ENCODE measurements at regions not wholly inside any gene's neighbourhood (a gene's known extent, or its start where the extent isn't known, plus 50 kb on each side); places are given as distances from the start of the nearest gene placed in this dataset.

GRCh38 chr1:10895621-10896020 is 99.2 kb upstream of the CASZ1 start:
- no peak for DNase-seq (ENCODE audit: extremely low read depth, low read depth)

DNA sequence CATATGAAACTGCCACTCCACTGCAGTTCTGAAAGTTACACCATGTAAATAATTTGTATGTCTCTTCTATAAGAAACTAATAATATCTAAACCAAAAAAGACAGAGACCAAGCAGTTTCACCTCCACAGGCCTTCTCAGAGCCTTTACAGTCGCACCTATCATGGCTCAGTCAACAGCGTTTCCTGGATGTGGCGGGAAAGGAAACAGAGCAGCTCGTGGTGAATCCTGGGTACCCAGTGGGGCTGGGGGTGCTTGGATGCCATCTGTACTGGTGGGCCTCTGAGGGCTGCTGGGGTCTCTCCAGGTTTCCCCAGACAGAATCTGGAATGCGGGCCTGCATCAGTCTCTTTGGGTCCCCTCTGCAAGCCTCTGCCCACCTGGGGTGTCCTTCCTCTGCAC is 100.2 kb upstream of the CASZ1 start:
- no peak for DNase-seq (ENCODE audit: extremely low read depth, low read depth)

DNA sequence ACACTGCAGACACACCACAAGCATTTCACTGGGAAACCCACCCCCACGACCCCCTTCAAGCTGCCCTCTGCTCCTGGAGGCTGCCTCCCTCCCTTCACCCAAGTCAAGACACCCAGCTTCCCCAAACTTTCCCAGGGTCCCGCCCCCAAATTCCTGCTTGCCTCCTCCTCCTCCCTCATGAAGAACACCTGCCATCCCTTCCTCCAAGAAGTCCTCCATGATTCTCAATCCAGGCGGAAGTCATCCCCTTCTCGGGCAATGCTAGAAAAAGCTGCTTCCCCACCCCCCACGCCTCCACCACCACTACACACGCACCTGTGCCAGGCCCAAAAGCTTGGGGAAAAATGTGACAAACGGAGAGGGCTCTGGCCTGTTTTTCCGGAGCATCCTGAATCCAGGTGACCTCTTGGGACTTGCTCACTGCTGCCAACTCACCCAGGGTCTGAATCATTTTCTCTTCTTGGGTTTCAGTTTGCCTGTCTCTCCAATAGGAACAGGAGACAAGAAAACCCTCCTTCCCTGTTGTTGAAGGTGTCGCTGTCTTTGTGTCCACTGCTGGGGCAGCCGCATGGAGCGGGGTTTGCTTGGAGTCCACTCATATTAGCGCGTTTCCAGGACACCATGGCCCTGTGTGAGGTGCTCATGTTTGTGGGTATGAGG is 101.0 kb upstream of the CASZ1 start:
- DNase-seq (ENCODE audit: extremely low read depth, low read depth): no peak

DNA sequence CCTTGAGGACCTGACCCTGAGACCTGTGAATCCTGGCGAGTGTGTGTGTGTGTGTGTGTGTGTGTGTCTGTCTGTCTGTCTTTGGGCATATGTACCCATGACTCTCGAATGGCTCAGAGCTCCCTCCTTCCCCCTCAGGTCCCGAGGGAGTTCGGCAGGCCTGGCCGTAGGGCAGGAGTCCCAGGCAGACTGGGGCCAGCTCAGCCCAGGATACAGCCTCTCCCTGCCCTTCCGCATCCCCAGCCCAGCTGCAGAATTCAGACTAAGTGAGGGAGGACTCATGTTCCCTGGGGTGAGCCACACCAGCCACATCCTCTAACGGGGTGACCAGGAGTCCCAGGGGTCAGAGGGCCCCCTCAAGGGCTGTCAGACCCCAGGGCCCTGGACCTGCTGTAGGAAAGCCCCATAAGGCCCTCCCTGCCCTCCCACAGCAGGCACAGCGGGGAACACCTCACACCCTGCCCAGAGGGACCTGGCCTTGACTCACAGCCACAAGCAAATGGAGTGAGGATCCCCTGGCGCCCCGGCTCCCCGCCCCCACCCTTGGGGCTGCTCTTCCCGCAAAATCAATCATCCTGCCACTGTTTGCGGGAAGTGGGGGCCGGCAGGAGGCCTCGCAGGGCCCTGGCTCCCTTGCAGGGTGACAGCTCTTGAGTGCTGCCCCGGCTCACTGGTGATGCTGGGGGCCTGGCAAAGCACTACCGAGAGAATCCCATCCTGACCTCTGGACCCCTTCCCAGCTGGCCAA is 101.7 kb upstream of the CASZ1 start:
- DNase-seq (ENCODE audit: extremely low read depth, low read depth): no peak

DNA sequence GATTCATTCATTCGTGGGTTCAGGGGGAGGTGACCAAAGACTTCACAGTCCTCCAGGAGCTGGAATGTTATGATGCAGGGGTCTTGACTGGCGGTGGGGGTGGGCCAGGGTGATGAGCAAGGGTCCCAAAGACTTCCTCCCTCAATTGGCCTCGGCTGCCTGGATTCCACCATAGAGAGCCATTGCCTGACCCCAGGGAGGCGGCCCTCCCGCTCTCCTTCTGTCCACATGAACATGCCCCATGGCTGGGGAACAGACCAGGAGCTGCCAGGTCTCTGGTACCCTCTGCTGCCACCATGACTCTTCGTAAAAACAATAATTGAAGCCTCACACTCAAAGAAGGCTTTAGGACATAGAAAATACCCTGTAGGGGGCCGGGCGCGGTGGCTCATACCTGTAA is 102.5 kb upstream of the CASZ1 start:
- DNase-seq (ENCODE audit: extremely low read depth, low read depth): no peak

GRCh38 chr1:10899490-10900250 is 103.2 kb upstream of the CASZ1 start:
- DNase-seq (ENCODE audit: extremely low read depth, low read depth): no peak

DNA sequence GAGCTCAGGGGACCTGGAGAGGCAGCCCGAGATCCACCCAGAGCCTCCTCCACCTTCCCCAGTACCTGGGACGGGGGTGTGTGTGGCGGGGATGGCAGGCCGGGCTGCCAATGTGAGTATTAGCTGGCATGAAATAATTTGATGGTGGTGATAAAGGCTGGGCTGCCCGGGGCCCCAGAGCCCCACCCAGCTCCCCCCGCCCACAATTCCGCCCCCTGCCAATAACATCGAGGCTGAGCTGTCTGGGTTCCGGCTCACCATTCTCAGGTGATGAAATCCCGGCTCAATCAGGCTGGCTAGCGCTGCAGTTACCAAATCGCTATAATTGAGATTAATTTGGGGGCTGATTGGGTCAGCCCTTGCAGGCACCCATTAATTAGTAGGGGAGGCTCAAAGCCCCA is 103.8 kb upstream of the CASZ1 start:
- no peak for DNase-seq (ENCODE audit: extremely low read depth, low read depth)

DNA sequence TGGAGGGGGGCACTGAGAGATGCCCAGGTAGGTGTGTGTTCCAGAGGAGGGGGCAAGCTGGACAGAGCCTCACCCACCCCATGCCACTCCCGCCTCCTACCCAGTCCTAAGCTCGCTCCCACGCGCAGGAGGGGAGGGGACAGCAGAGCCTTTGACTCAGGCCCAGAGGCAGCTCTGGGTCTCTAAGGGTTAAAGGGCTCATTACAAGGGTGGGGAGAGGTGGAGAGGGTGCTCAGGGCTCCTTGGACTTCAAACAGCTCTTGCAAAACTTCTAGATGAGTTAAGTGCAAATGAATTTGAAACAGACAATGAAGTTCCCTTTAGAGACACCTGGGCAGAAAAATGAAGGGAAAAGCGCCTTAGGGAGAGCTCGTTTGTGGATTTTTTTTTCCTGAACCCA is 104.2 kb upstream of the CASZ1 start:
- DNase-seq (ENCODE audit: extremely low read depth, low read depth): no peak

GRCh38 chr1:10901091-10901890 is 104.8 kb upstream of the CASZ1 start:
- DNase-seq (ENCODE audit: extremely low read depth, low read depth): no peak

- no peak for DNase-seq (ENCODE audit: extremely low read depth, low read depth)
Measured at GRCh38 chr1:10901891-10902805, 105.7 kb upstream of the CASZ1 start.

DNA sequence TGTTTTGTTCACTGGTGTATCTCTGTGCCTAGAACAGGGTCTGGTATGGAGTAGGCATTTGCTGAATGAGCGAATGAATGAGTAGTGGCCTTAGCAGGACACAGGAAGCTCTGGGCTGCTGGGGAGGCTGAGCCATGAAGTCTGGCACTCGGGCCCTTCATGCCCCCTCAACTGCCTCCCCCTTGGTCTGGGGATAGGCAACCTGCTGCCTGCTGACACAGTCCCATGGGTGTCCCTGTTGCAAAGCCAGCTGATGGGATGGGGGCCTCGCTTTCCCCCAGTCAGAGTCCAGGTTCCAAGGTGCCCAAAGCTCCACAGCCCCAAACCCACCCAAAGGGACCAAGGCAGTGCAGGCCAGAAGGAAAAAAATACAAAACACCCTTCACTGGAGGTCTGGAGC is 107.0 kb upstream of the CASZ1 start:
- DNase-seq (ENCODE audit: extremely low read depth, low read depth): no peak

- no peak for DNase-seq (ENCODE audit: extremely low read depth, low read depth)
Measured at GRCh38 chr1:10903821-10904220, 107.4 kb upstream of the CASZ1 start.

DNA sequence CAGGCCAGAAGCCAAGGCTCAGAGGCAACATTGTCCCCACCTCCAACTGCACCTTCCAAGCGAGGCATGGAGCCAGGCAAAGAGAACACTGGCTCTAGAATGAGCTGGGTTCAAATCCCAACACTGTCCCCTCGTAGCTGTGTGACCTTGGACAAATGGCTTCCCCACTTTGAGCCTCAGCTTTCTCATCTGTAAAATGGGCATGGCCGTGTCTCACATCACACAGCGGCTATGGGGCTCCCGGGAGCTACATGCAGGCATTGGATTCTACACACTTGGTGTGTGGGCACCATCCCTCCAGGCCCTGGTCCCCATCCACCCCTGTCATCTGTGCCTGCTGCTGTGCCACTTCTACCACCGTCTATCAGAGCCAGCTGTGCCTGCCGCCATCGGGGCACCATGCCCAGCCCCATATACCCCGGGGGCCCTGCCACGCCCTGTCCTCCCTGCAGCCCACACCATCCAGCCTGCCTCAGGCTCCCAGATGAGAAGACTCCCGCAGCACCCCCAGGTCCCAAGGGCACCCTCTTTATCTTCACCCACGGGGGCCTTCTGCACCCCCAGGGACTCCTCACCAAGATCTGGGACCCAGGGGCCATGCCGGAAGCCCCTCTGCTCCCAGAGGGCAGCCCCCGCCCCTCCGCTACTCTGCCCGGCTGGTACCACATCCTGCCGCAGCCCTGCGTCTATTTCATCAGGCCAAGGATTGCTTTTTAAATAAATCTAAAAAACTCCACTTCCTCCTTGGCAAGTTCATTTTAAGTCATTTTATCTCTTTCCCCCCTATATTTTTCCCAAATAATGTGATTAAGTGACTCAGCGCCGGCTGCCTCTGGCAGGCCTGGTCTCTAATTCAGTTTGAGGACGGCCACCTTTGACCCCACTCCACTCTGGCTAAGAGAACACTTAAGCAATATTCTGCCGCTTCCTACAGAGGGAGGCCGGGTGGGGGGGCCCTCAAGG is 107.8 kb upstream of the TARDBP start:
- no peak for DNase-seq (ENCODE audit: extremely low read depth, low read depth)

DNA sequence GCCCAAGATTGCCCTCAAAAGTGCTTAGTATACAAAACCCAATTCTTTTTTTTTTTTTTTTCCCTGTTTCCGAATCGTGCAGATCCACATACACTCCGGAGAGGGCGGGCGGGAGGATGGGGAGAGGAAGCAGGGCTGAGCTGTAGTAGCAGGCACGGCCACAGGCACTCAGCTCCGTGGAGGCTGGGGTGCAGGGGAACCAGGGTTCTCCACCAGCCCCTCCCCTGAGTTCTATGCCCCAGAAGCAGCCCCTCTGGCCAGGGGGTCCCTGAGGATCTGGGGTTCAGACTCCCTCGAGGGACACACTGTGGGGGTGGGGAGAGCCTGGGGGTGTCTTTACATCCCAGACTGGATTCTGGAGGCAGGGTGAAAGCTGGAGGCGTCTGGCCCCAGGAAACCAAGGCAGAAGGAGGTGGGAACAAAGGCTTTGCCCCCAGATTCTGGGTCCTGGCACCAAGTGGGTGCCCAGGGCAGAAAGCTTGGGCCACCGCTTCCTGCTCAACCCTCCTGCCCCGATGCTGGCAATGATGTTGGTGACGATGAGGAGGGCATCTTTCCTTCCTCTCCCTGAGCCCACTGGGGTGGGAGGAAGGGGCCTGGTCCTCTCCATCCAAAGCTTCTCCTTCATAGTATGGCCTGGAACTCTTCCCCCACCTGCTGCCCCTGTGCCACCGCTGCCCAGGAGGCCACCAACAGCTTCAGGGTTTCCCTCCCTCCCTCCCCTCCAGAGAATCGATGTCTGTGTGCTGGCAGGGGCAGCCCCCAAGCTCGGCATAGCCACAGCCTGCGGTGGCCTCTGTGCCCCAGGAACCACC is 106.4 kb upstream of the TARDBP start:
- no peak for DNase-seq (ENCODE audit: extremely low read depth, low read depth)

GRCh38 chr1:10906866-10907519 is 105.5 kb upstream of the TARDBP start:
- no peak for DNase-seq (ENCODE audit: extremely low read depth, low read depth)

- DNase-seq (ENCODE audit: extremely low read depth, low read depth): no peak
Measured at GRCh38 chr1:10908266-10908665, 104.2 kb upstream of the TARDBP start.

Measured in NCI-H460 (cell line).